ENCODE measurements at regions not wholly inside any gene's neighbourhood (a gene's known extent, or its start where the extent isn't known, plus 50 kb on each side); places are given as distances from the start of the nearest gene placed in this dataset.

- CTCF ChIA-PET (ENCODE audit: low intra/inter-chr PET ratio) = no interaction called here
- no peak for ATAC-seq
- intact Hi-C loops (cut with micrococcal nuclease) = no loop called here
- Histone ChIP-seq H3K27me3 (ENCODE audit: control insufficient read depth in 2 of 2, insufficient read depth in 2 of 2, low read length in 2 of 2) (no peaks in the 10 kb centered on the region), H3K79me2 (ENCODE audit: control insufficient read depth, insufficient read depth, low read length) (no peaks in the 10 kb centered on the region), H3K36me3 (ENCODE audit: control insufficient read depth, insufficient read depth, low read length) (no peaks in the 10 kb centered on the region), H3K9me1 (ENCODE audit: control insufficient read depth, insufficient read depth, low read length) (no peaks in the 10 kb centered on the region), H3K9ac (ENCODE audit: insufficient read depth in 1 of 2, low read depth in 2 of 2, low read length in 2 of 2) (no peak overlapping the region), H3K27ac (ENCODE audit: extremely low read depth, low read depth, low read length) (no peak overlapping the region), H4K20me1 (replicated peaks; ENCODE audit: control insufficient read depth, insufficient read depth, low read length) (no peaks in the 10 kb centered on the region), H3K4me3 (no peak overlapping the region), H3K4me1 (replicated peaks in 1 of 2; ENCODE audit: control insufficient read depth in 2 of 2, insufficient read depth in 2 of 2, low read length in 2 of 2) (no peaks in the 10 kb centered on the region), H2AFZ (ENCODE audit: low read depth, low read length) (no peak overlapping the region), H3K4me2 (ENCODE audit: insufficient read depth, low read length) (no peak overlapping the region), H3K9me3 (replicated peaks; ENCODE audit: control insufficient read depth, insufficient read depth, low read depth, low read length) (no peaks in the 10 kb centered on the region)
- TF ChIP-seq GMEB1 (CRISPR knock-in tag; IDR thresholded peaks at IDR 0.05) (no peak), HCFC1 (IDR thresholded peaks at IDR 0.05; ENCODE audit: low read depth, low read length) (no peak), U2AF1 (optimal IDR thresholded peaks at IDR 0.05; ENCODE audit: low read depth, low read length) (no peak), SREBF2 (CRISPR knock-in tag; IDR thresholded peaks at IDR 0.05) (no peak), TAF15 (IDR thresholded peaks at IDR 0.05; ENCODE audit: low read depth, low read length) (no peak), ZBTB5 (IDR thresholded peaks at IDR 0.05) (no peak), ARHGAP35 (IDR thresholded peaks at IDR 0.05; ENCODE audit: partially characterized antibody) (no peak), NKRF (IDR thresholded peaks at IDR 0.05; ENCODE audit: borderline replicate concordance) (no peak), RFX7 (CRISPR knock-in tag; IDR thresholded peaks at IDR 0.05) (no peak), IRF9 (tag; IDR thresholded peaks at IDR 0.05) (no peak), BCL6 (CRISPR knock-in tag; IDR thresholded peaks at IDR 0.05) (no peak)
- no peak for FAIRE-seq
- no TSS peak for BruUV-seq (replicated peaks)
- in situ Hi-C loops (cut with MboI) = no loop called here
- POLR2A ChIA-PET = interaction anchor here (0.6 kb wide), 1 partner anchor 30 kb away, joined by 4 read pairs; no protein-coding TSS in a partner anchor
- no peak for DNase-seq (ENCODE audit: extremely low read depth in 1 of 4, low spot score in 3 of 4)
These were observed 265.6 kb downstream of the TLE1 start for GRCh38 chr9:81423589-81424326.
